Glutamatergic neuron (in vitro differentiated cells): ENCODE measurements at regions not wholly inside any gene's neighbourhood (a gene's known extent, or its start where the extent isn't known, plus 50 kb on each side); places are given as distances from the start of the nearest gene placed in this dataset.

Source experiments
- DNase-seq: peaks from one replicate; pipeline ENCODE4 v3.0.0; 2022
- H3K27ac Mint-ChIP-seq: one replicate; pipeline ENCODE4 v1.8.0; 2020; ENCODE audit warnings: mild to moderate bottlenecking, mixed read lengths, inconsistent platforms; ENCODE audit not compliant: unreplicated experiment
- H3K27me3 Mint-ChIP-seq: one replicate; pipeline ENCODE4 v1.8.0; 2020; ENCODE audit warnings: mild to moderate bottlenecking, moderate library complexity, mixed read lengths, inconsistent platforms; ENCODE audit not compliant: unreplicated experiment
- H3K36me3 Mint-ChIP-seq: one replicate; pipeline ENCODE4 v1.8.0; 2020; ENCODE audit warnings: mild to moderate bottlenecking, mixed read lengths, inconsistent platforms; ENCODE audit not compliant: unreplicated experiment
- H3K4me1 Mint-ChIP-seq: one replicate; pipeline ENCODE4 v1.8.0; 2020; ENCODE audit warnings: mild to moderate bottlenecking, low read depth, mixed read lengths, inconsistent platforms; ENCODE audit not compliant: unreplicated experiment
- H3K4me3 Mint-ChIP-seq: one replicate; pipeline ENCODE4 v1.8.0; 2020; ENCODE audit warnings: mild to moderate bottlenecking, mixed read lengths, inconsistent platforms; ENCODE audit not compliant: unreplicated experiment
- H3K9me3 Mint-ChIP-seq: one replicate; pipeline ENCODE4 v1.8.0; 2020; ENCODE audit warnings: mild to moderate bottlenecking, moderate library complexity, mixed read lengths, inconsistent platforms; ENCODE audit not compliant: unreplicated experiment
- TF ChIP-seq, protein P1 (sequence below): fragments of 200-600 bp; sonication (generic); IDR thresholded peaks from one replicate; pipeline ENCODE4 v1.5.0; 2021; ENCODE audit not compliant: partially characterized antibody, unreplicated experiment

DNA sequence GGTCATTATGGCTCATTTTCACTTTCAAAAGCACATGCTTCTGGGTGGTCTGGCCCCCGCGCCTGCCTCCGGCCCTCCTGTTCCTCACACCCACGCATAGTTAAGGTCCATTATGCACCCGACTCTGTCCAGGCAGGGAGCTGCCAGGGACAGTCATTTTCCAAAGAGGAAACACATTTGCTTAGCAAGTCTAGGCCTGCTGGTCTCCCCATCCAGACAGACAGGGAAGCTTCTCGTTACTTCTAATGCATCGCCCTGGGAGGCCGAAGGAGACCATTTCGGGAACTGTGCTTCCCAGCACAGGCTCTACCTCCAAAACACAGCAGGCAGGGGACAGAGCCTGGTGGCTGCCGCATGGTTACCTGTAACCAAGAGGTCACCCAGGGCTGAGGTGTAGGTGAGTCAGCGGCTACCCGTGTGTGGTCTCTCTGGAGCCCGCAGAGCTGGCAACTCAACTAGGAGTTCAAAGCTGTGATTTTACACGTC is 87.1 kb upstream of the SHANK2 start:
- peaks cover 4% of the 10 kb centered on the region for H3K9me3 Mint-ChIP-seq
- H3K27me3 Mint-ChIP-seq = peaks cover 9% of the 10 kb centered on the region
- TF ChIP-seq, protein P1, sequence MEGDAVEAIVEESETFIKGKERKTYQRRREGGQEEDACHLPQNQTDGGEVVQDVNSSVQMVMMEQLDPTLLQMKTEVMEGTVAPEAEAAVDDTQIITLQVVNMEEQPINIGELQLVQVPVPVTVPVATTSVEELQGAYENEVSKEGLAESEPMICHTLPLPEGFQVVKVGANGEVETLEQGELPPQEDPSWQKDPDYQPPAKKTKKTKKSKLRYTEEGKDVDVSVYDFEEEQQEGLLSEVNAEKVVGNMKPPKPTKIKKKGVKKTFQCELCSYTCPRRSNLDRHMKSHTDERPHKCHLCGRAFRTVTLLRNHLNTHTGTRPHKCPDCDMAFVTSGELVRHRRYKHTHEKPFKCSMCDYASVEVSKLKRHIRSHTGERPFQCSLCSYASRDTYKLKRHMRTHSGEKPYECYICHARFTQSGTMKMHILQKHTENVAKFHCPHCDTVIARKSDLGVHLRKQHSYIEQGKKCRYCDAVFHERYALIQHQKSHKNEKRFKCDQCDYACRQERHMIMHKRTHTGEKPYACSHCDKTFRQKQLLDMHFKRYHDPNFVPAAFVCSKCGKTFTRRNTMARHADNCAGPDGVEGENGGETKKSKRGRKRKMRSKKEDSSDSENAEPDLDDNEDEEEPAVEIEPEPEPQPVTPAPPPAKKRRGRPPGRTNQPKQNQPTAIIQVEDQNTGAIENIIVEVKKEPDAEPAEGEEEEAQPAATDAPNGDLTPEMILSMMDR = no peak
- no peak overlapping the region for H3K4me3 Mint-ChIP-seq
- no peaks in the 10 kb centered on the region for H3K36me3 Mint-ChIP-seq
- H3K27ac Mint-ChIP-seq = no peak overlapping the region
- no peaks in the 10 kb centered on the region for H3K4me1 Mint-ChIP-seq
- no peak for DNase-seq

DNA sequence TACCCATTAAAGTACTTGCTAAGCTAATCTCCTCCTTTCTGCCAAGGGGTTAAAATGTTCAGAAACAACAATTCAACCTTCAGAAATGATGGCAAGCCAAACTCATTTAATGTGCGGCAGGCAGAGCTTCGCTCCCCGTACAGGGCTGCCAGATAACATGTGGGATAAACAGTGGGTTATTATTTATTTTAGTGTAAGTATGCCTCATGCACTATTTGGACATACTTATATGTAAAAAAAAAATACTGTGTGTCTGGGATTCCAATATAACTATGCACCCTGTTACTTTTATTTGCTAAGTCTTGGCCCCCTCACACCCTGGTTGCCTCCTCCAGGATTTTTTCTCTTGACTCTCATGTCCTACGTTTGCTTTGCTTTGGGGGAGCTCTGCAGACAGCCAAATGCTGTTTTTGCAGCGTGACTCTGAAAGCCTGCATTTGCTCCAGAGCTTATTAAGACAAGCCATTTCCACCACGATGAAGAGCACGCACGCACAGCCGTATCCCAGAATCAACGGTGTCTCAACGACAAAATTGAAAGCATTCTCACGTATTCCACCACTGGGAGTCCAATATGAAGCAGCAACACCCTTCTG is 86.5 kb upstream of the SHANK2 start:
- H3K36me3 Mint-ChIP-seq = no peaks in the 10 kb centered on the region
- no peaks in the 10 kb centered on the region for H3K4me1 Mint-ChIP-seq
- TF ChIP-seq, protein P1 = no peak
- no peak overlapping the region for H3K27ac Mint-ChIP-seq
- no peak for DNase-seq
- no peak overlapping the region for H3K4me3 Mint-ChIP-seq
- peaks cover 5% of the 10 kb centered on the region for H3K9me3 Mint-ChIP-seq
- peaks cover 9% of the 10 kb centered on the region for H3K27me3 Mint-ChIP-seq

GRCh38 chr11:71336996-71337754 is 84.8 kb upstream of the SHANK2 start:
- Mint-ChIP-seq H3K4me1 (no peaks in the 10 kb centered on the region), H3K9me3 (peaks cover 8% of the 10 kb centered on the region), H3K27me3 (peaks cover 9% of the 10 kb centered on the region), H3K27ac (no peak overlapping the region), H3K4me3 (no peak overlapping the region), H3K36me3 (no peaks in the 10 kb centered on the region)
- DNase-seq = no peak
- TF ChIP-seq, protein P1 = no peak

- no peak for DNase-seq
- TF ChIP-seq, protein P1 = no peak
Measured at GRCh38 chr11:71336176-71336995, 84.0 kb upstream of the SHANK2 start.

More at GRCh38 chr11:71336176-71336995, 84.0 kb upstream of the SHANK2 start:
- Mint-ChIP-seq H3K27me3 (peaks cover 5% of the 10 kb centered on the region), H3K27ac (no peak overlapping the region), H3K36me3 (no peaks in the 10 kb centered on the region), H3K4me1 (no peaks in the 10 kb centered on the region), H3K9me3 (peaks cover 6% of the 10 kb centered on the region), H3K4me3 (no peak overlapping the region)
